PC-9 (cell line): ENCODE measurements at regions not wholly inside any gene's neighbourhood (a gene's known extent, or its start where the extent isn't known, plus 50 kb on each side); places are given as distances from the start of the nearest gene placed in this dataset.

Source experiments
- EZH2 ChIP-seq: fragments of 200-600 bp; sonication (generic); IDR thresholded peaks from 2 replicates; pipeline ENCODE4 v1.8.0; 2017; ENCODE audit warnings: antibody characterized with exemption, low read depth
- TF ChIP-seq, protein P1 (sequence below): fragments of 200-600 bp; sonication (generic); conservative IDR thresholded peaks from 2 replicates; pipeline ENCODE4 v1.6.1; 2017; ENCODE audit warnings: mixed run types, antibody characterized with exemption, mild to moderate bottlenecking, moderate library complexity

DNA sequence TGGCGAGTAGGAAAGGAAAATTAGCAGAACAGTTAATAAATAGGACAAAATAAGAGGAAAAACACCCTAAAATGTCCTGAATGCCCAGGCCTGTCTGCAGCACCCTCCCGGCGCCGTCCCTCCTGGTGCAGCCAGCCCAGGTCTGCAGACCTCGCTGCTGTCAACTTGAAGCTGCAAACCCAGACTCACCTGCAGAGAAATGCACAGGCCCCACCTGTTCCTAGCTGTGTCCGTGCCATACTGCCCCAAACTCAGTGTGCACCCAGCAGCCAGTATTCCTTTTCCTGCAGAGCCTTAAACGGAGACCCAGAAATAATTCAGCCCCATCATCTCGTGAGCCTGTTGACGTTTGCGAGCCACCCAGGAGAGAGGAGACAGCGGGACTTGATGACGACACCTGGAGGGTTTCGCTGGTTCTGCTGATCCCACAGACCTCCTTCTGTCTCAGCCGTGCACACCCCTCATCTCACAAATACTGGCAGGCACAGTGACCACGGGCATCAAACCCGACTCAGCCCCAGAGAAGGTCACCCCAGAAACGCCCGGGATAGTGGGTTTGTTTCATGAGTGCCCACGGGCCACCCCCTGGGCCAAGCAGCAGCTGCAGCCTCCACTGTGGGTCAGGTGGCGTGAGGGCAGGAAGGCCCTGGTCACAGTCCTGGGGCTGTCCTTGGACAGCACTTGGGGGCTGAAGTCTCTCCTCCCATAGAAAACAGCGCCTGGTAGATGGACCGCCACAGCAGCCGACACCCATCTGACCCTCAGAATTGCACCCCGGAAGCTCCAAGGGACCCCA lies 239.5 kb upstream of the SALL3 start:
- TF ChIP-seq, protein P1, sequence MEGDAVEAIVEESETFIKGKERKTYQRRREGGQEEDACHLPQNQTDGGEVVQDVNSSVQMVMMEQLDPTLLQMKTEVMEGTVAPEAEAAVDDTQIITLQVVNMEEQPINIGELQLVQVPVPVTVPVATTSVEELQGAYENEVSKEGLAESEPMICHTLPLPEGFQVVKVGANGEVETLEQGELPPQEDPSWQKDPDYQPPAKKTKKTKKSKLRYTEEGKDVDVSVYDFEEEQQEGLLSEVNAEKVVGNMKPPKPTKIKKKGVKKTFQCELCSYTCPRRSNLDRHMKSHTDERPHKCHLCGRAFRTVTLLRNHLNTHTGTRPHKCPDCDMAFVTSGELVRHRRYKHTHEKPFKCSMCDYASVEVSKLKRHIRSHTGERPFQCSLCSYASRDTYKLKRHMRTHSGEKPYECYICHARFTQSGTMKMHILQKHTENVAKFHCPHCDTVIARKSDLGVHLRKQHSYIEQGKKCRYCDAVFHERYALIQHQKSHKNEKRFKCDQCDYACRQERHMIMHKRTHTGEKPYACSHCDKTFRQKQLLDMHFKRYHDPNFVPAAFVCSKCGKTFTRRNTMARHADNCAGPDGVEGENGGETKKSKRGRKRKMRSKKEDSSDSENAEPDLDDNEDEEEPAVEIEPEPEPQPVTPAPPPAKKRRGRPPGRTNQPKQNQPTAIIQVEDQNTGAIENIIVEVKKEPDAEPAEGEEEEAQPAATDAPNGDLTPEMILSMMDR = no peak
- TF ChIP-seq EZH2 = no peak
